ENCODE measurements at regions not wholly inside any gene's neighbourhood (a gene's known extent, or its start where the extent isn't known, plus 50 kb on each side); places are given as distances from the start of the nearest gene placed in this dataset.

DNA sequence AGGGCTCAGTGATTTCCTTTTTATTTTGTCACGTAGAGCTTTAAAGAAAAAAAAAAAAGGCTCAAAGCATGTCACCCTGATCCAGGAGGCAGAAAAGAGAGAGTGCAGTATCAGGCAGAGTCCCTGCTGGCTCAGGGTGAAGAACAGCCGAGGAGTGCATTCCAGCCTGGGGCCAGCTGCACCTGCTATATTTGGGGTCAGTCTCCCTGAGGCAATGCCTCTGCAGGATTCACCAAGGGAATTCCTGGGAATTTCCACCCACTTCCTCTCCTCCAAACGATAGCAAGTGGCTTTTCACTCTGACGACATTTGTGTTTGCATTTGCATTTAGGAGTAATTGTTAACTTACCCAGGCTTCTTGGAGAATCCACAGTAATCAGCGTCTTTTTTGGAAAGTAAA, 202.9 kb upstream of the CTNNB1 start:
- H3K36me3 ChIP-seq: no peaks in the 10 kb centered on the region
- H3K4me3 ChIP-seq (ENCODE audit: low read depth, low read length): no peak overlapping the region
- peaks cover 6% of the 10 kb centered on the region for H3K27me3 ChIP-seq (ENCODE audit: insufficient read depth, low read depth, severe bottlenecking)
- no peaks in the 10 kb centered on the region for H3K9me3 ChIP-seq (ENCODE audit: severe bottlenecking)
- DNase-seq: no peak
- TF ChIP-seq, protein P1, sequence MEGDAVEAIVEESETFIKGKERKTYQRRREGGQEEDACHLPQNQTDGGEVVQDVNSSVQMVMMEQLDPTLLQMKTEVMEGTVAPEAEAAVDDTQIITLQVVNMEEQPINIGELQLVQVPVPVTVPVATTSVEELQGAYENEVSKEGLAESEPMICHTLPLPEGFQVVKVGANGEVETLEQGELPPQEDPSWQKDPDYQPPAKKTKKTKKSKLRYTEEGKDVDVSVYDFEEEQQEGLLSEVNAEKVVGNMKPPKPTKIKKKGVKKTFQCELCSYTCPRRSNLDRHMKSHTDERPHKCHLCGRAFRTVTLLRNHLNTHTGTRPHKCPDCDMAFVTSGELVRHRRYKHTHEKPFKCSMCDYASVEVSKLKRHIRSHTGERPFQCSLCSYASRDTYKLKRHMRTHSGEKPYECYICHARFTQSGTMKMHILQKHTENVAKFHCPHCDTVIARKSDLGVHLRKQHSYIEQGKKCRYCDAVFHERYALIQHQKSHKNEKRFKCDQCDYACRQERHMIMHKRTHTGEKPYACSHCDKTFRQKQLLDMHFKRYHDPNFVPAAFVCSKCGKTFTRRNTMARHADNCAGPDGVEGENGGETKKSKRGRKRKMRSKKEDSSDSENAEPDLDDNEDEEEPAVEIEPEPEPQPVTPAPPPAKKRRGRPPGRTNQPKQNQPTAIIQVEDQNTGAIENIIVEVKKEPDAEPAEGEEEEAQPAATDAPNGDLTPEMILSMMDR (IDR thresholded peaks at IDR 0.05; ENCODE audit: low read depth, low read length): no peak
- H3K27ac ChIP-seq: no peak overlapping the region

DNA sequence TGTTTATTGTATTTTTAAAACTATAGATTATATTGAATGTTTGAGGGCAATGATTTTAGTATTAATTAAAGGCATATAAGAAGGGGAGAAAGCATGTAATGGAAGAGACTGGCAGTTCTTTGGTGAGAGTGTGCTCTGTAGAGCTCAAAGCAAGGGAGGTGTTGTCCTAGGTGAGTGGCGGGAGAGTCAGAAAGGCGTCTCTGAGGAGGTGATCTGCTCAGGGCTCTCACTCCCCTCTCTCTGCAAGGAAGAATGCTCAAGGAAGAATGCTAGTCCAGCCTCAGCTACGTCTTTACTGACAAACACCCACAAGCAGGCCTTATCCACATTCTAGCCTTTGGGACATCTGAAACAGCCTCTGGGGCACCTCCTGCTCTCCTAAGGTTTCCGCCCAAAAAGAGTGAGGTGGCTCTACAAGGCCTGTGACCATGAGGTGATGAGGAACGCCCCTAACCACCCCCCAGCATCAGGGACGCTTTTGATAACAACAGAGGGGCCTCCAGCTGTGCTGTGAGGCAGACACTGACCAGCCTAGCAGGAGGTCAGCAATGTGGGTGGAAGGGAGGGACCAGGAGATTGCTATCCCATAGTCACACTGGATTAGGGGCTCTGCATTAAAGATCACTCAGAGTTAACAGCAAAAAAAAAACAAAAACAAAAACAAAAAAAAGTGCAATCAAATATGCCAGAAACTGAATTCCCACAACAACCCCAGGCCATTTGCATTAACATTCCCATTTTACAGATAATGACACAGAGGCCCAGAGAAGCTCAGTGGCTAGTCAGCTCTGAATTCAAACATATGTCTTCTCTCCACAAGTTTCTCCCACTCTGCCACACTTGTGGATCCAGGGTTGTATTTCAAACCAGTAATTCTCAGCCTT, 202.2 kb upstream of the CTNNB1 start:
- Histone ChIP-seq H3K4me3 (ENCODE audit: low read depth, low read length) (no peak overlapping the region), H3K27me3 (ENCODE audit: insufficient read depth, low read depth, severe bottlenecking) (peaks cover 6% of the 10 kb centered on the region), H3K9me3 (ENCODE audit: severe bottlenecking) (no peaks in the 10 kb centered on the region), H3K36me3 (no peaks in the 10 kb centered on the region), H3K27ac (no peak overlapping the region)
- no peak for DNase-seq
- TF ChIP-seq, protein P1 (IDR thresholded peaks at IDR 0.05; ENCODE audit: low read depth, low read length): no peak

DNA sequence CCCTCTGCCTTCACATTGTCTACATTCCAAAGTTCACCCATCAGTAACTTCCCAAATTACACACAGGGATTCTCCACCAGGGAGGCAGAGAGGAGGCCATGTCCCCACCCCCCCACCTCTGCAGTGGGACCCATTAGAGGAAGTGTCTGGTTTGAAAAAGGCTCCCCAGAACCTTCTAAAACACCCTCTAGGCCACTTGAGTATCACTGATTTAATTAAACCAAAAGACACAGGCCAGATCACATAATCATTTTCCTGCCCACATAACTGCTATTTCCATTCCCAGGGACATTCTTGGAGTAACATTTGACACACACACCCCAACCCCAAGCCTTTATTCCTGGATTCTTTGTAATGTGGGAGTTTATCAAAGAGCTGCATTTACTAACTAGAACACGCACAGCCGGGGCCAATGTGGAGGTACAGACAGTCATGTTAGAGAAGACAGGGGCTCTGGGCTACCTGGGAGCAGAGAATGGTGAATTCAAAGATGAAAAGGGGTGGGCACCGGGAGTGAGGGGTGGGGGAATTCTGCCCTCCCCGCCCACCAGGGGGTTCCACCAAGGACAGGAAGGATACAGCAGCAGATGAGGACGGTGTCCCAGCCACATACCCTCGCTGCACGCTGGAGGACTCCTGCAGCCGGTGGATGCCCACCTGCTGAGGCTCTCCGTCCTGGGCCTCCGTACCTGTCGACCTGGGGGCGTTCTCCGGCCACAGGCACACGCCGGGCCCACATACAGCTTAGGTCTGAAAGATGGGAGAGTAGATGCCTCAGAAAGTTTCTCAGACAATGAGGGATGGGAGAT, 201.4 kb upstream of the CTNNB1 start:
- TF ChIP-seq, protein P1 (IDR thresholded peaks at IDR 0.05; ENCODE audit: low read depth, low read length): no peak
- no peak overlapping the region for H3K4me3 ChIP-seq (ENCODE audit: low read depth, low read length)
- no peak for DNase-seq
- H3K36me3 ChIP-seq: no peaks in the 10 kb centered on the region
- H3K27ac ChIP-seq: no peak overlapping the region
- H3K27me3 ChIP-seq (ENCODE audit: insufficient read depth, low read depth, severe bottlenecking): peaks cover 9% of the 10 kb centered on the region
- no peaks in the 10 kb centered on the region for H3K9me3 ChIP-seq (ENCODE audit: severe bottlenecking)

DNA sequence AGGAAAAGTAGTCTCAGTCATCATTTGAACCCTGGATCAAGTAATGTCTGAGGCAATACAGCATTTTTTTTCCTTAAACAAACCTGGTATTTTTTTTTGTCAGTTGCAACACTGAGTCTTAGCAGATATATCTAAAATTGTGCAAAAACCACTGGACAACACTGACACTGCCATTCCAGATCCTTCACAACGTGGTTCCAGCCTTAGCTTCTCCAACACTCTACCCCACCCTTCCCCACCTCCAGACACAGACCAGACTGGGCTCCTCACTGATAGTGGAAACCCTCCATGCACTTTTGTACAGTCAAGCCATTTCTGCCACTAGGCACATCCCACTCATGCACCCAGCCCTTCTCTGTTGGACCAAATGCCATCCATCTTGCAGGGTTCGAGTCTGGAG, 199.6 kb upstream of the CTNNB1 start:
- TF ChIP-seq, protein P1 (IDR thresholded peaks at IDR 0.05; ENCODE audit: low read depth, low read length): no peak
- no peak overlapping the region for H3K27ac ChIP-seq
- DNase-seq: no peak

DNA sequence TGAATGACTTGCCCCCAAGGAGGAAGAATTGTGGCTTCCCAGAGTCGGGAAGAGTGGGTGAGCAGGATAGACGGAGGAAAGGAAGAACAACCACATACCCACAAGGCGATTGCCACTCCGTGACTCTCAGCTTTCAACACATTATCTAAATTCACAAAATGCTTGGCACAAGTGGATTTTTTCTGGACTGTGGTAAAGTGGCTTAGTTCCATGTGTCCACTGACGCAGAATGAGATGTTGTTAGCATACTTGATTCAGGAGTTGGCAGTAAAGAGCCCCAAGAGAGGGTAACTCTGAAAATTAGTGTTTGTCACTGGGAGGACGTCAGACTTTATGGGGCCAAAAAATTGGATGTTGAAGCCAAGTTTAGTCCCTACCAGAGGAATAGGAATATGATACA, 198.8 kb upstream of the CTNNB1 start:
- Histone ChIP-seq H3K36me3 (no peaks in the 10 kb centered on the region), H3K4me3 (ENCODE audit: low read depth, low read length) (no peak overlapping the region), H3K27ac (no peak overlapping the region), H3K9me3 (ENCODE audit: severe bottlenecking) (no peaks in the 10 kb centered on the region), H3K27me3 (ENCODE audit: insufficient read depth, low read depth, severe bottlenecking) (peaks cover 13% of the 10 kb centered on the region)
- no peak for DNase-seq
- TF ChIP-seq, protein P1 (IDR thresholded peaks at IDR 0.05; ENCODE audit: low read depth, low read length): no peak

More for the DNA sequence above, 199.6 kb upstream of the CTNNB1 start:
- Histone ChIP-seq H3K9me3 (ENCODE audit: severe bottlenecking) (no peaks in the 10 kb centered on the region), H3K36me3 (no peaks in the 10 kb centered on the region), H3K27me3 (ENCODE audit: insufficient read depth, low read depth, severe bottlenecking) (peaks cover 13% of the 10 kb centered on the region), H3K4me3 (ENCODE audit: low read depth, low read length) (no peak overlapping the region)
